ENCODE measurements at regions not wholly inside any gene's neighbourhood (a gene's known extent, or its start where the extent isn't known, plus 50 kb on each side); places are given as distances from the start of the nearest gene placed in this dataset.

GRCh38 chr3:74351213-74351612, 263.2 kb downstream of the CNTN3 start:
- TF ChIP-seq CTCF (IDR thresholded peaks at IDR 0.05) (no peak), POLR2A (IDR thresholded peaks at IDR 0.05) (no peak)

All from esophagus squamous epithelium (tissue), 4 donors.